H1 (cell line): ENCODE measurements at regions not wholly inside any gene's neighbourhood (a gene's known extent, or its start where the extent isn't known, plus 50 kb on each side); places are given as distances from the start of the nearest gene placed in this dataset.

ENCODE experiments used
- CTCF ChIA-PET: fragments of 300-600 bp; sonication (Branson Sonifier 250); formaldehyde crosslinking; loops from one replicate; lab custom pipeline; 2021; ENCODE audit not compliant: partially characterized antibody; lab: Charles Lee
- POLR2A ChIA-PET: fragments of 300-600 bp; sonication (Branson Sonifier 250); formaldehyde crosslinking; loops from one replicate; lab custom pipeline; 2021; ENCODE audit warnings: inconsistent platforms; ENCODE audit not compliant: partially characterized antibody; lab: Charles Lee
- DNase-seq, 2 experiments: peaks; one replicate each; pipeline versions ENCODE4 v3.0.0 to v3.0.0-alpha.2; 2010 to 2022; ENCODE audit warnings: low spot score in 2 of 2, low read depth in 1 of 2, mixed read lengths in 1 of 2
- FAIRE-seq: peaks from 2 replicates; lab custom pipeline; 2011; peaks lifted over from hg19 to GRCh38; lab: Jason Lieb, UNC
- H2AFZ ChIP-seq: 2 replicates; pipeline ENCODE4 v1.8.1; 2012; ENCODE audit warnings: low read length, inconsistent platforms
- H2AK5ac ChIP-seq: 2 replicates; pipeline ENCODE4 v1.6.1; 2013; ENCODE audit warnings: low read depth, low read length
- H2BK120ac ChIP-seq: replicated peaks from 2 replicates; pipeline ENCODE3; 2013; ENCODE audit warnings: low read depth, low read length, inconsistent platforms
- H2BK12ac ChIP-seq: 2 replicates; pipeline ENCODE4 v1.6.1; 2013; ENCODE audit warnings: low read depth, low read length
- H2BK15ac ChIP-seq: 2 replicates; pipeline ENCODE4 v1.6.1; 2013; ENCODE audit warnings: low read length
- H2BK20ac ChIP-seq: 2 replicates; pipeline ENCODE4 v1.6.1; 2013; ENCODE audit warnings: low read length
- H2BK5ac ChIP-seq: 2 replicates; pipeline ENCODE4 v1.6.1; 2013; ENCODE audit warnings: low read depth, low read length
- H3K14ac ChIP-seq: 2 replicates; pipeline ENCODE4 v1.6.1; 2013; ENCODE audit warnings: inconsistent platforms; ENCODE audit not compliant: insufficient read length
- H3K18ac ChIP-seq: 2 replicates; pipeline ENCODE4 v1.6.1; 2013; ENCODE audit warnings: low read length; ENCODE audit errors: extremely low read depth
- H3K23ac ChIP-seq: 2 replicates; pipeline ENCODE4 v1.6.1; 2013; ENCODE audit warnings: inconsistent platforms; ENCODE audit not compliant: insufficient read length
- H3K23me2 ChIP-seq: 2 replicates; pipeline ENCODE4 v1.6.1; 2013; ENCODE audit warnings: low read depth, low read length
- H3K27ac ChIP-seq: 2 replicates; pipeline ENCODE4 v1.6.1; 2011; ENCODE audit warnings: low read depth, low read length, inconsistent platforms
- H3K27me3 ChIP-seq, 4 experiments: replicated peaks in 1 of 4; 1 replicate in 1 of 4; 2 replicates in 3 of 4; pipeline versions ENCODE4 v1.6.1 to v1.8.1; 2011 to 2013; ENCODE audit warnings: low read length in 3 of 4, mild to moderate bottlenecking in 3 of 4, inconsistent platforms in 2 of 4, mixed read lengths in 2 of 4, moderate library complexity in 1 of 4; ENCODE audit not compliant: control insufficient read depth in 3 of 4, insufficient read depth in 3 of 4; ENCODE audit errors: extremely low read depth in 1 of 4
- H3K36me3 ChIP-seq, 4 experiments: 2 replicates each; pipeline versions ENCODE4 v1.6.1 to v1.8.1; 2011 to 2013; ENCODE audit warnings: mild to moderate bottlenecking in 4 of 4, low read length in 3 of 4, moderate library complexity in 2 of 4, control low read depth in 1 of 4, inconsistent platforms in 1 of 4; ENCODE audit not compliant: insufficient read depth in 4 of 4, control insufficient read depth in 2 of 4
- H3K4ac ChIP-seq: replicated peaks from 2 replicates; pipeline ENCODE3; 2013; ENCODE audit warnings: low read length, low read depth, mixed read lengths, inconsistent platforms; ENCODE audit not compliant: insufficient read length
- H3K4me1 ChIP-seq, 4 experiments: replicated peaks in 1 of 4; 1 replicate in 1 of 4; 2 replicates in 3 of 4; pipeline versions ENCODE4 v1.6.1 to v1.8.1; 2011 to 2013; ENCODE audit warnings: low read length in 3 of 4, inconsistent platforms in 2 of 4, mixed read lengths in 1 of 4; ENCODE audit not compliant: insufficient read depth in 4 of 4, control insufficient read depth in 3 of 4
- H3K4me2 ChIP-seq, 2 experiments: 2 replicates each; pipeline versions ENCODE4 v1.6.1 to v1.8.1; 2011 to 2013; ENCODE audit warnings: low read depth in 2 of 2, low read length in 2 of 2, control low read depth in 1 of 2, inconsistent platforms in 1 of 2, mild to moderate bottlenecking in 1 of 2; ENCODE audit not compliant: insufficient read depth in 1 of 2
- H3K4me3 ChIP-seq, 4 experiments: fragments of 200-600, 300-600 bp in 1 of 4; sonication (generic), shearing (Covaris generic), sonication (Bioruptor Twin) in 1 of 4; 2 replicates each; pipeline versions ENCODE4 v1.5.1 to v1.8.1; 2011 to 2016; ENCODE audit warnings: low read length in 4 of 4, low read depth in 3 of 4, control low read depth in 2 of 4, inconsistent platforms in 2 of 4, mild to moderate bottlenecking in 2 of 4, mixed read lengths in 1 of 4, moderate library complexity in 1 of 4; ENCODE audit not compliant: insufficient read depth in 2 of 4; ENCODE audit errors: extremely low read depth in 1 of 4
- H3K56ac ChIP-seq: replicated peaks from 2 replicates; pipeline ENCODE3; 2013; ENCODE audit warnings: low read depth, mild to moderate bottlenecking, mixed read lengths, low read length, inconsistent platforms; ENCODE audit not compliant: insufficient read length
- H3K79me1 ChIP-seq: 2 replicates; pipeline ENCODE4 v1.6.1; 2013; ENCODE audit warnings: low read depth, low read length, control low read depth
- H3K79me2 ChIP-seq, 2 experiments: 2 replicates each; pipeline versions ENCODE4 v1.6.1 to v1.8.1; 2012 to 2013; ENCODE audit warnings: low read length in 2 of 2, mild to moderate bottlenecking in 2 of 2, inconsistent platforms in 1 of 2; ENCODE audit not compliant: insufficient read depth in 2 of 2, control insufficient read depth in 1 of 2
- H3K9ac ChIP-seq, 4 experiments: replicated peaks in 1 of 4; 1 replicate in 1 of 4; 2 replicates in 3 of 4; pipeline versions ENCODE4 v1.6.1 to v1.8.1; 2011 to 2013; ENCODE audit warnings: low read depth in 3 of 4, low read length in 3 of 4, control low read depth in 2 of 4, mild to moderate bottlenecking in 2 of 4, moderate library complexity in 2 of 4, inconsistent platforms in 1 of 4; ENCODE audit errors: extremely low read depth in 1 of 4
- H3K9me3 ChIP-seq, 2 experiments: 2 replicates each; pipeline versions ENCODE4 v1.6.1 to v1.8.1; 2012 to 2013; ENCODE audit warnings: mild to moderate bottlenecking in 2 of 2, moderate library complexity in 2 of 2, control low read depth in 1 of 2, inconsistent platforms in 1 of 2, low read depth in 1 of 2, low read length in 1 of 2, mixed read lengths in 1 of 2; ENCODE audit not compliant: insufficient read depth in 2 of 2
- H4K20me1 ChIP-seq, 2 experiments: replicated peaks in 1 of 2; 2 replicates each; pipeline versions ENCODE3 to v1.8.1; 2011 to 2013; ENCODE audit warnings: inconsistent platforms in 2 of 2, low read length in 2 of 2, mild to moderate bottlenecking in 1 of 2; ENCODE audit not compliant: insufficient read depth in 2 of 2, control insufficient read depth in 1 of 2
- H4K5ac ChIP-seq: 2 replicates; pipeline ENCODE4 v1.6.1; 2013; ENCODE audit warnings: low read length, low read depth, mixed read lengths, inconsistent platforms; ENCODE audit not compliant: insufficient read length
- H4K8ac ChIP-seq: 2 replicates; pipeline ENCODE4 v1.8.0; 2013; ENCODE audit warnings: mild to moderate bottlenecking, moderate library complexity, low read length, inconsistent platforms; ENCODE audit not compliant: insufficient read depth; ENCODE audit errors: extremely low read depth
- H4K91ac ChIP-seq: replicated peaks from 2 replicates; pipeline ENCODE3; 2013; ENCODE audit warnings: low read length, mixed read lengths, inconsistent platforms; ENCODE audit not compliant: insufficient read length
- ASH2L ChIP-seq: fragments of 200-600, 300-600 bp; sonication (generic); IDR thresholded peaks from one replicate; pipeline ENCODE4 v1.7.1; 2017; ENCODE audit warnings: low read length
- CEBPB ChIP-seq: IDR thresholded peaks from 2 replicates; pipeline ENCODE4 v1.6.1; 2012; ENCODE audit warnings: low read depth, low read length
- CHD2 ChIP-seq: IDR thresholded peaks from 2 replicates; pipeline ENCODE4 v1.6.1; 2012; ENCODE audit warnings: low read length, improper control_type of control experiment
- CTBP2 ChIP-seq: IDR thresholded peaks from 2 replicates; pipeline ENCODE4 v1.7.0; 2011; ENCODE audit warnings: borderline replicate concordance, mild to moderate bottlenecking, moderate library complexity, mixed read lengths, low read length; ENCODE audit not compliant: insufficient read depth, insufficient read length
- JUND ChIP-seq: IDR thresholded peaks from 2 replicates; pipeline ENCODE4 v1.6.1; 2011; ENCODE audit warnings: mild to moderate bottlenecking, improper control_type of control experiment, low read length
- KDM1A ChIP-seq: fragments of 200-600, 300-600 bp; sonication (generic); IDR thresholded peaks from 2 replicates; pipeline ENCODE4 v1.7.1; 2016; ENCODE audit warnings: mild to moderate bottlenecking, low read length, borderline replicate concordance
- KDM4A ChIP-seq: IDR thresholded peaks from one replicate; pipeline ENCODE4 v1.7.1; 2012; ENCODE audit warnings: low read depth, mild to moderate bottlenecking, moderate library complexity, low read length, inconsistent platforms; ENCODE audit not compliant: severe bottlenecking
- PHF8 ChIP-seq: fragments of 200-600 bp; sonication (generic); conservative IDR thresholded peaks from 2 replicates; pipeline ENCODE4 v1.7.1; 2012; ENCODE audit warnings: low read depth, mild to moderate bottlenecking, inconsistent platforms, low read length, moderate library complexity
- SIN3A ChIP-seq, 2 experiments: IDR thresholded peaks in 1 of 2; conservative IDR thresholded peaks in 1 of 2; 2 replicates each; pipeline ENCODE4 v1.6.1; 2011 to 2012; ENCODE audit warnings: low read length in 2 of 2, improper control_type of control experiment in 1 of 2, low read depth in 1 of 2, mild to moderate bottlenecking in 1 of 2
- SP1 ChIP-seq: IDR thresholded peaks from 2 replicates; pipeline ENCODE4 v1.6.1; 2011; ENCODE audit warnings: low read depth, low read length
- SP2 ChIP-seq: IDR thresholded peaks from 2 replicates; pipeline ENCODE4 v1.6.1; 2012; ENCODE audit warnings: mild to moderate bottlenecking, low read length, inconsistent platforms
- TAF1 ChIP-seq: IDR thresholded peaks from 2 replicates; pipeline ENCODE4 v1.6.1; 2011; ENCODE audit warnings: mild to moderate bottlenecking, low read depth, low read length
- TEAD4 ChIP-seq: IDR thresholded peaks from 2 replicates; pipeline ENCODE4 v1.6.1; 2012; ENCODE audit warnings: low read depth, low read length, inconsistent platforms, mixed read lengths
- ZNF274 ChIP-seq: IDR thresholded peaks from 2 replicates; pipeline ENCODE4 v1.7.0; 2012; ENCODE audit warnings: low read length, borderline replicate concordance; ENCODE audit errors: extremely low read depth
- WGBS, 2 experiments: shearing (Covaris generic) in 1 of 2; methylation state at CpG; one replicate each; pipeline versions ENCODE4 v1.1.6 to v1.1.7; 2013 to 2015; ENCODE audit warnings: low lambda C conversion rate in 2 of 2, mixed read lengths in 2 of 2, inconsistent platforms in 1 of 2, low coverage in 1 of 2, missing lambda C conversion rate in 1 of 2; ENCODE audit not compliant: insufficient replicate concordance in 2 of 2, insufficient coverage in 1 of 2, insufficient read length in 1 of 2; ENCODE audit errors: extremely low coverage in 1 of 2, missing lambda C conversion rate in 1 of 2; 5-methylcytosine and 5-hydroxymethylcytosine counted together
- TF ChIP-seq, protein P1 (sequence below): IDR thresholded peaks from 2 replicates; pipeline ENCODE4 v1.6.1; 2012; ENCODE audit warnings: inconsistent platforms

DNA sequence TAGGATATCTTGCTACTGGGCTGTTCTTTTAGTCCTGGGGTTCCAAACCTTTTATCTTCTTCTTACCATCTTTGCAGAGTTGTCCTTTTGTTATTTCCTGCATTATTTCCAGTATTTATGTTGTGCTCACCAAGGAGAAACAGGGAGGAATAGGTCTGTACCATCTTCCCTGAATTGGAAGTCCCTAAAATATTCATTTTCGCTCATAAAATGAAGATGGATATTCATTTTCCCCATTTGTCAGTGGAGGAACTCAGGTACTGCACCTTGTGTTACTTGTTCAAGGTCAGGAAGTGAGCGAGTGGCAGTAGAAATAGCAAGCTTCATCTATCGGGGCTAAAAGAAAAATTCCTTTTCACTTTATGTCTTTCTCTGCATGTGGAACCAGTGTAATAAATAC lies 989.7 kb downstream of the CDH11 start:
- Histone ChIP-seq H3K9me3 (no peaks in the 10 kb centered on the region), H3K4ac (no peak overlapping the region), H3K79me1 (no peaks in the 10 kb centered on the region), H3K79me2 (no peaks in the 10 kb centered on the region), H3K23ac (no peak overlapping the region), H2AK5ac (no peak overlapping the region), H3K4me2 (no peak overlapping the region), H3K9ac (no peak overlapping the region), H3K36me3 (no peaks in the 10 kb centered on the region), H2BK5ac (no peak overlapping the region), H2BK15ac (no peak overlapping the region), H3K4me3 (no peak overlapping the region), H3K23me2 (no peaks in the 10 kb centered on the region), H3K56ac (no peak overlapping the region), H2AFZ (no peak overlapping the region), H3K27ac (no peak overlapping the region), H2BK120ac (no peak overlapping the region), H3K27me3 (no peaks in the 10 kb centered on the region), H4K91ac (no peak overlapping the region), H3K18ac (no peak overlapping the region), H4K20me1 (no peaks in the 10 kb centered on the region), H3K14ac (no peak overlapping the region), H3K4me1 (no peaks in the 10 kb centered on the region; a peak in 1 of 7 replicates), H2BK12ac (no peak overlapping the region), H2BK20ac (no peak overlapping the region), H4K5ac (no peak overlapping the region), H4K8ac (no peak overlapping the region)
- ChIA-PET POLR2A (no interaction called here), CTCF (no interaction called here)
- DNase-seq (no peak), FAIRE-seq (no peak)
- 90% methylated on average over 3 of the region's 3 CpGs; no CpG with 5 or more reads in 1 of the 2 experiments for WGBS, 2 experiments
- TF ChIP-seq CEBPB = no peak
- no peak for TF ChIP-seq SP1
- no peak for TF ChIP-seq JUND
- TF ChIP-seq CHD2 = no peak
- no peak for TF ChIP-seq KDM4A
- TF ChIP-seq SIN3A (conservative IDR thresholded peaks at IDR 0.05 in 1 of 2, IDR thresholded peaks at IDR 0.05 in 1 of 2; ENCODE audit: low read depth in 1 of 2, low read length in 2 of 2) = no peak
- no peak for TF ChIP-seq PHF8
- TF ChIP-seq TAF1 = no peak
- TF ChIP-seq ZNF274 = no peak
- TF ChIP-seq TEAD4 = no peak
- no peak for TF ChIP-seq ASH2L
- TF ChIP-seq KDM1A = no peak
- no peak for TF ChIP-seq CTBP2
- TF ChIP-seq SP2 = no peak
- TF ChIP-seq, protein P1, sequence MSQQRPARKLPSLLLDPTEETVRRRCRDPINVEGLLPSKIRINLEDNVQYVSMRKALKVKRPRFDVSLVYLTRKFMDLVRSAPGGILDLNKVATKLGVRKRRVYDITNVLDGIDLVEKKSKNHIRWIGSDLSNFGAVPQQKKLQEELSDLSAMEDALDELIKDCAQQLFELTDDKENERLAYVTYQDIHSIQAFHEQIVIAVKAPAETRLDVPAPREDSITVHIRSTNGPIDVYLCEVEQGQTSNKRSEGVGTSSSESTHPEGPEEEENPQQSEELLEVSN = no peak
